ENCODE measurements at regions not wholly inside any gene's neighbourhood (a gene's known extent, or its start where the extent isn't known, plus 50 kb on each side); places are given as distances from the start of the nearest gene placed in this dataset.

DNA sequence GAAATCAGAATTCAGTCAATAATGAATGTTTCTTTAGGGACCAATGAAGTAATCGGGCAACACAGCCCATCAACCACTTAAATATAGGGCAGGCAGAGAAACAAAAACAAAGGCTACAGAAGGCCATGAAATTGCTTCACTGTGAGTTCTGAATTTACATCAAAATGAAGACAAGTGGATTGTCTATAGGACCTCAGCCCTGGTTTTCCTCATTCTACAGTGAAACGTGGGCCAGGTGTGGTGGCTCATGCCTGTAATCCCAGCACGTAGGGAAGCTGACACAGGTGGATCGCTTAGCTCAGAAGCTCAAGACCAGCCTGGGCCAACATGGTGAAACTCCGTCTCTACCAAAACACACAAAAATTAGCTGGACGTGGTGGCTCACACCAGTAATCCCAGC, 416.0 kb downstream of the KLF12 start:
- H3K27me3 Mint-ChIP-seq (ENCODE audit: low read depth), result no peaks in the 10 kb centered on the region
- H3K27ac Mint-ChIP-seq (ENCODE audit: unreplicated experiment), result no peak overlapping the region
- H3K36me3 Mint-ChIP-seq (ENCODE audit: low read depth), result peaks cover 6% of the 10 kb centered on the region
- TF ChIP-seq, protein P1, sequence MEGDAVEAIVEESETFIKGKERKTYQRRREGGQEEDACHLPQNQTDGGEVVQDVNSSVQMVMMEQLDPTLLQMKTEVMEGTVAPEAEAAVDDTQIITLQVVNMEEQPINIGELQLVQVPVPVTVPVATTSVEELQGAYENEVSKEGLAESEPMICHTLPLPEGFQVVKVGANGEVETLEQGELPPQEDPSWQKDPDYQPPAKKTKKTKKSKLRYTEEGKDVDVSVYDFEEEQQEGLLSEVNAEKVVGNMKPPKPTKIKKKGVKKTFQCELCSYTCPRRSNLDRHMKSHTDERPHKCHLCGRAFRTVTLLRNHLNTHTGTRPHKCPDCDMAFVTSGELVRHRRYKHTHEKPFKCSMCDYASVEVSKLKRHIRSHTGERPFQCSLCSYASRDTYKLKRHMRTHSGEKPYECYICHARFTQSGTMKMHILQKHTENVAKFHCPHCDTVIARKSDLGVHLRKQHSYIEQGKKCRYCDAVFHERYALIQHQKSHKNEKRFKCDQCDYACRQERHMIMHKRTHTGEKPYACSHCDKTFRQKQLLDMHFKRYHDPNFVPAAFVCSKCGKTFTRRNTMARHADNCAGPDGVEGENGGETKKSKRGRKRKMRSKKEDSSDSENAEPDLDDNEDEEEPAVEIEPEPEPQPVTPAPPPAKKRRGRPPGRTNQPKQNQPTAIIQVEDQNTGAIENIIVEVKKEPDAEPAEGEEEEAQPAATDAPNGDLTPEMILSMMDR (IDR thresholded peaks at IDR 0.05), result no peak
- no peaks in the 10 kb centered on the region for H3K9me3 Mint-ChIP-seq (ENCODE audit: low read depth)
- DNase-seq (ENCODE audit: low spot score), result no peak
- H3K4me3 Mint-ChIP-seq (ENCODE audit: unreplicated experiment), result no peak overlapping the region
- peaks cover 47% of the 10 kb centered on the region for H3K4me1 Mint-ChIP-seq (ENCODE audit: low read depth)

DNA sequence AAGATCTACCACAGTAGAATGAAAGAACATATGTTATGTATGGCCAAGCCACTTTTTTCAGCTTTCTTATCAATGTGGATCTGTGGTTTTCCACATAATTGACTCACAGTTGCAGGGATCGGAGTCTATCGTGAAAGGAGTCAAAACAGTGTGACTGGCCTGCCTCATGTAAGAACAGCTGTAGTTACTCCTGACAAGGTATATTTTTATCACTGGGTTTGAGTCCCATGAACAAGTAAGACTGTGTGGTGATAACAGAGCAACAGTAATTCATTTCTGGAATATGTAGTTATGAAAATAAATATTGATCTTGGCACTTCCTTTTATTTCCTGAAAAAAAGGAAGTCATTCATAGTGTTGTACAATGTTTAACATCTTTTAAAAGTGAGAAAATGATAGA, 416.6 kb downstream of the KLF12 start:
- H3K27me3 Mint-ChIP-seq (ENCODE audit: low read depth), result no peaks in the 10 kb centered on the region
- no peaks in the 10 kb centered on the region for H3K9me3 Mint-ChIP-seq (ENCODE audit: low read depth)
- H3K4me3 Mint-ChIP-seq (ENCODE audit: unreplicated experiment), result no peak overlapping the region
- H3K27ac Mint-ChIP-seq (ENCODE audit: unreplicated experiment), result peak overlapping the region; percentile 5
- H3K36me3 Mint-ChIP-seq (ENCODE audit: low read depth), result peaks cover 6% of the 10 kb centered on the region
- TF ChIP-seq, protein P1 (IDR thresholded peaks at IDR 0.05), result no peak
- peaks cover 47% of the 10 kb centered on the region for H3K4me1 Mint-ChIP-seq (ENCODE audit: low read depth)
- DNase-seq (ENCODE audit: low spot score), result no peak

DNA sequence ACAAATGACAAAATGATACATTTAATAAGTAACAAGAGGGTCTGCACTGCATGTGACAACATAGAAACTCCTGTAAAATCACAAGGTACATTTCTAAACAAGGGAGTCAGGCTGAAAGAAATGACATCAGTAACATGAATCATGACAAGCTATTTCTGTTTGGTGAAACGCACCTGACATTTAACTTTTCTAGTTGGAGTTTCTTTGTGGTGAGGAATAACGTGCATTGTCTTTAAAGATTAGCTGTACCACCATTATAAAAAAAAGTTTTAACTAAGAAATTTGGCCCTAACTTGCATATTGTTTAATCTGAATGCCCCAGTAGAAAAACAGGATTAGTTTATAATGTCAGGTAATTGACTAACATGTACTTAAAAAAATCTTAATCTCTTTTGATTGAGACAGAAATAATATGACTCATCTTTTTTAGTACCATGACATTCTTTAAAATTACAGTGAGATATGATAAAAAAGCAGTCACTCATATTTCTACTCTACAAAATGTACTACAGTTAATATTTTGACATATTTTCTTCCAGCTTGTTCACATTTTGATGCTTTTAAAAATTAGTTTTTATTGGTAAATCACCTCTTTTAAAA, 418.2 kb downstream of the KLF12 start:
- TF ChIP-seq, protein P1 (IDR thresholded peaks at IDR 0.05), result no peak
- no peaks in the 10 kb centered on the region for H3K27me3 Mint-ChIP-seq (ENCODE audit: low read depth)
- H3K27ac Mint-ChIP-seq (ENCODE audit: unreplicated experiment), result no peak overlapping the region
- H3K36me3 Mint-ChIP-seq (ENCODE audit: low read depth), result peaks cover 8% of the 10 kb centered on the region
- H3K4me1 Mint-ChIP-seq (ENCODE audit: low read depth), result peaks cover 37% of the 10 kb centered on the region
- no peak overlapping the region for H3K4me3 Mint-ChIP-seq (ENCODE audit: unreplicated experiment)
- DNase-seq (ENCODE audit: low spot score), result no peak
- no peaks in the 10 kb centered on the region for H3K9me3 Mint-ChIP-seq (ENCODE audit: low read depth)

DNA sequence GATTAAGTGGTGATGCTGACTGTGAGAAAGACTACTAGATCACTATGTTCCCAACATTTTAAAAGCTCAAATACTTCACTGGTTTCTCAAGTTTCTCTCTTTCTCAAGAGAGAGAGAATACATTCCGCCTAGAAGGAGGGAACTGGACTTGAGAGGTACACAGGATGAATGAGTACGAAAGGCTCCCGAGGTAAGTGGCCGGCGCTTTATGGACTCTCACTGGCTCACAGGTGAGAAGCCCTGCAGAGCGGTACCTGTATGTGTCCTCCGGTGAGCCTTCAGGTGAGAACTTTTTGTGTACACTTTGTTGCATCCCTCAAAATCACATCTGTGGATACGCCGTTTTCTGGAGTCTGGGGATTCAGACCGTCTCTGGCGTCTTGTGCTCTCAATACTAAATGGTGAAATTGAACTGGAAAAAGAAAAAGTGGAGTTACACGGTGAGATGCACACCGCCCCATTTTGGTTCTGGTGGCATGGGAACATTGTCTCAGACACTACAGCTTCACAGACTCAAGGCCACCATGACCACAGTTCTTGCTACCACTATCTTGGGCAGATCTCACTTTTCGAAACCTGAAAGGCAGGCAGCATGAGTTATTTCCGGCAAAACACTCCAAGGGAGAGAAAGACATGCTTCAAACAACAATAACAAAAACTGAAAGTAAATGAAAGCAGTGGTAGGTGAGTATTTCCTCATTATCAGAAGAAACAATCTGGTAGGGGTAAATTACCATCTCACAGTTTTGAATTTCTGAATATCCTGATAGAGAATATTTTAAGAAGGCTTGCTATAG, 418.9 kb downstream of the KLF12 start:
- no peaks in the 10 kb centered on the region for H3K27me3 Mint-ChIP-seq (ENCODE audit: low read depth)

DNA sequence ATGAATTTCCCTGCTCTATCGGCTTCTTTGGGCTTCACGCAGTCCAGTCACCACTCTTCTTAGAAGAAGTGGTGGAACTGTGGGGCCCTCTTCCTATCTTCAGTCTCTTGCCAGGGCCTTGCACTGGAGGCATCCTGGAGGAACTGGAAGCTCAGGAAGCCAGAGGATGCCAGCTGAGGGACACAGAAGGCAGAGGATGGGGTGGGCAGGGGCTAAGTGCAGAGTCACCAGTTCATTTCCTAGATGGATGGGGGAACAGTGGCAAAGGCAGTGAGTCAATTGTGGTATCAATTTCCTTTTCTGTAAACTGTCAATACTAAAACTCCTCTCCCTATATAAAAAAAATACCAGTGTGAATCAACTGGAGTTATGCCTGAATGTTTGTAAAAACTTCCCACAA, 419.7 kb downstream of the KLF12 start:
- H3K27ac Mint-ChIP-seq (ENCODE audit: unreplicated experiment), result no peak overlapping the region
- H3K4me3 Mint-ChIP-seq (ENCODE audit: unreplicated experiment), result no peak overlapping the region
- no peak for DNase-seq (ENCODE audit: low spot score)
- H3K36me3 Mint-ChIP-seq (ENCODE audit: low read depth), result peaks cover 8% of the 10 kb centered on the region
- no peaks in the 10 kb centered on the region for H3K9me3 Mint-ChIP-seq (ENCODE audit: low read depth)
- peaks cover 29% of the 10 kb centered on the region for H3K4me1 Mint-ChIP-seq (ENCODE audit: low read depth)
- no peaks in the 10 kb centered on the region for H3K27me3 Mint-ChIP-seq (ENCODE audit: low read depth)
- TF ChIP-seq, protein P1 (IDR thresholded peaks at IDR 0.05), result no peak

More for the DNA sequence above, 418.9 kb downstream of the KLF12 start:
- no peak for DNase-seq (ENCODE audit: low spot score)
- Mint-ChIP-seq H3K36me3 (ENCODE audit: low read depth) (peaks cover 8% of the 10 kb centered on the region), H3K27ac (ENCODE audit: unreplicated experiment) (no peak overlapping the region), H3K9me3 (ENCODE audit: low read depth) (no peaks in the 10 kb centered on the region), H3K4me1 (ENCODE audit: low read depth) (peaks cover 32% of the 10 kb centered on the region), H3K4me3 (ENCODE audit: unreplicated experiment) (no peak overlapping the region)
- TF ChIP-seq, protein P1 (IDR thresholded peaks at IDR 0.05), result no peak

Data from chondrocyte (in vitro differentiated cells).